ENCODE measurements at regions not wholly inside any gene's neighbourhood (a gene's known extent, or its start where the extent isn't known, plus 50 kb on each side); places are given as distances from the start of the nearest gene placed in this dataset.

DNA sequence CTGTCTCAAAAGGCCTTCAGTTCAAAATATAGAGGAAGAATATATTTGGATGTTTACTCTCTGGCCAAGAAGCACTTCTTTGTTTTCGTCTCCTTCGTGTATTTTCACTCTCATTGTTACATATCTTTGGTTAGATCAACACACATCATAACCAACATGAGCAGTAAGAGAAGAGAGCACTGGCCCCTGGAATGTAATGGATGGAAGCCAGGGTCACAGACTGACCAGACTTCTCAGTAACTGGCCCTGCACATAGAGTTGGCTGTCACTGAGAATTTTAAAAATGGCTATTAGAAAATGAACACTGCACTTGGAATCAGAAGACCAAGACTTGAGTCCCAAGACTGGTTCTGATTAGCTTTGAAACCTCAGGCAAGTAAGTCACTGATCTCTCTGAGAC is 215.9 kb upstream of the RRP15 start:
- TF ChIP-seq POLR2A (IDR thresholded peaks at IDR 0.05; ENCODE audit: control extremely low read depth in 1 of 2, low read depth in 2 of 2, low read length in 2 of 2) (no peak), SIN3A (conservative IDR thresholded peaks at IDR 0.05 in 1 of 2, IDR thresholded peaks at IDR 0.05 in 1 of 2; ENCODE audit: low read depth in 1 of 2, low read length in 2 of 2) (no peak), ZNF274 (IDR thresholded peaks at IDR 0.05; ENCODE audit: borderline replicate concordance, extremely low read depth, low read length) (no peak), CREB1 (IDR thresholded peaks at IDR 0.05) (no peak), SUZ12 (IDR thresholded peaks at IDR 0.05; ENCODE audit: low read length) (no peak), TAF7 (optimal IDR thresholded peaks at IDR 0.05; ENCODE audit: borderline replicate concordance, low read depth, low read length) (no peak), BCL11A (IDR thresholded peaks at IDR 0.05; ENCODE audit: low read depth in 2 of 2, low read length in 2 of 2) (no peak), HDAC6 (IDR thresholded peaks at IDR 0.05; ENCODE audit: low read depth, low read length) (no peak), POLR2AphosphoS5 (IDR thresholded peaks at IDR 0.05; ENCODE audit: low read depth, low read length) (no peak), RAD21 (IDR thresholded peaks at IDR 0.05 in 1 of 2, conservative IDR thresholded peaks at IDR 0.05 in 1 of 2; ENCODE audit: low read depth in 2 of 2, low read length in 2 of 2) (no peak)
- TF ChIP-seq, protein P1, sequence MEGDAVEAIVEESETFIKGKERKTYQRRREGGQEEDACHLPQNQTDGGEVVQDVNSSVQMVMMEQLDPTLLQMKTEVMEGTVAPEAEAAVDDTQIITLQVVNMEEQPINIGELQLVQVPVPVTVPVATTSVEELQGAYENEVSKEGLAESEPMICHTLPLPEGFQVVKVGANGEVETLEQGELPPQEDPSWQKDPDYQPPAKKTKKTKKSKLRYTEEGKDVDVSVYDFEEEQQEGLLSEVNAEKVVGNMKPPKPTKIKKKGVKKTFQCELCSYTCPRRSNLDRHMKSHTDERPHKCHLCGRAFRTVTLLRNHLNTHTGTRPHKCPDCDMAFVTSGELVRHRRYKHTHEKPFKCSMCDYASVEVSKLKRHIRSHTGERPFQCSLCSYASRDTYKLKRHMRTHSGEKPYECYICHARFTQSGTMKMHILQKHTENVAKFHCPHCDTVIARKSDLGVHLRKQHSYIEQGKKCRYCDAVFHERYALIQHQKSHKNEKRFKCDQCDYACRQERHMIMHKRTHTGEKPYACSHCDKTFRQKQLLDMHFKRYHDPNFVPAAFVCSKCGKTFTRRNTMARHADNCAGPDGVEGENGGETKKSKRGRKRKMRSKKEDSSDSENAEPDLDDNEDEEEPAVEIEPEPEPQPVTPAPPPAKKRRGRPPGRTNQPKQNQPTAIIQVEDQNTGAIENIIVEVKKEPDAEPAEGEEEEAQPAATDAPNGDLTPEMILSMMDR (IDR thresholded peaks at IDR 0.05; ENCODE audit: control extremely low read depth in 1 of 3, insufficient read depth in 1 of 3, low read depth in 1 of 3, low read length in 3 of 3) = no peak
